Inferior parietal cortex (tissue), 1 donor: ENCODE measurements at regions not wholly inside any gene's neighbourhood (a gene's known extent, or its start where the extent isn't known, plus 50 kb on each side); places are given as distances from the start of the nearest gene placed in this dataset.

Source experiments
- DNase-seq: peaks from one replicate; pipeline ENCODE4 v3.0.0-alpha.2; 2016; ENCODE audit errors: extremely low spot score

GRCh38 chr2:180660881-180661685, 319.3 kb upstream of the UBE2E3 start:
- DNase-seq = no peak

GRCh38 chr2:180660207-180660606, 320.2 kb upstream of the UBE2E3 start:
- DNase-seq = no peak

GRCh38 chr2:180657054-180657453, 323.4 kb upstream of the UBE2E3 start:
- no peak for DNase-seq

- DNase-seq = no peak
These were observed 324.0 kb upstream of the UBE2E3 start for GRCh38 chr2:180656455-180656847.

GRCh38 chr2:180655842-180656454, 324.5 kb upstream of the UBE2E3 start:
- DNase-seq = no peak

- no peak for DNase-seq
These were observed 325.0 kb upstream of the UBE2E3 start for GRCh38 chr2:180655393-180655792.

GRCh38 chr2:180653481-180653880, 326.9 kb upstream of the UBE2E3 start:
- DNase-seq = no peak

- DNase-seq = no peak
These were observed 327.6 kb upstream of the UBE2E3 start for GRCh38 chr2:180652794-180653193.

GRCh38 chr2:180651596-180651995, 328.8 kb upstream of the UBE2E3 start:
- no peak for DNase-seq

GRCh38 chr2:180647621-180648020, 332.8 kb upstream of the UBE2E3 start:
- DNase-seq = no peak

- DNase-seq = peak; percentile 35
These were observed 333.2 kb upstream of the UBE2E3 start for GRCh38 chr2:180647221-180647620.

GRCh38 chr2:180646756-180647155, 333.6 kb upstream of the UBE2E3 start:
- no peak for DNase-seq

- no peak for DNase-seq
These were observed 335.7 kb upstream of the UBE2E3 start for GRCh38 chr2:180644709-180645108.

- DNase-seq = no peak
These were observed 349.6 kb upstream of the UBE2E3 start for GRCh38 chr2:180630756-180631155.

- no peak for DNase-seq
These were observed 355.2 kb upstream of the UBE2E3 start for GRCh38 chr2:180625006-180625844.

- no peak for DNase-seq
These were observed 358.2 kb upstream of the UBE2E3 start for GRCh38 chr2:180621941-180622918.

- DNase-seq = no peak
These were observed 359.0 kb upstream of the UBE2E3 start for GRCh38 chr2:180621366-180621765.

- no peak for DNase-seq
These were observed 361.8 kb upstream of the UBE2E3 start for GRCh38 chr2:180618570-180618969.

GRCh38 chr2:180614776-180615175, 365.6 kb upstream of the UBE2E3 start:
- DNase-seq = no peak

- DNase-seq = no peak
These were observed 370.6 kb upstream of the UBE2E3 start for GRCh38 chr2:180609626-180610340.
